Bronchial epithelial cell (primary cell): ENCODE measurements at regions not wholly inside any gene's neighbourhood (a gene's known extent, or its start where the extent isn't known, plus 50 kb on each side); places are given as distances from the start of the nearest gene placed in this dataset.
A peak's percentile ranks its signal among the peaks of the same experiment; 100 is the strongest.
"Not testable (repeated sequence)": the region's sequence is repeated elsewhere in the genome, so short reads cannot be mapped to it uniquely, and the experiment has no call there.

ENCODE experiments used
- DNase-seq: peaks from one replicate; pipeline ENCODE4 v3.0.0-alpha.2; 2010; ENCODE audit warnings: low read depth
- FAIRE-seq: peaks from 2 replicates; lab custom pipeline; 2011; peaks lifted over from hg19 to GRCh38; lab: Jason Lieb, UNC
- H3K27me3 ChIP-seq: 2 replicates; pipeline ENCODE4 v1.5.1; 2011; ENCODE audit warnings: low read length; ENCODE audit not compliant: control insufficient read depth, insufficient read depth
- H3K36me3 ChIP-seq: 2 replicates; pipeline ENCODE4 v1.5.1; 2011; ENCODE audit warnings: low read length; ENCODE audit not compliant: control insufficient read depth, insufficient read depth
- H3K4me3 ChIP-seq: 2 replicates; pipeline ENCODE4 v1.5.1; 2011; ENCODE audit warnings: mild to moderate bottlenecking, low read depth, low read length, control low read depth
- TF ChIP-seq, protein P1 (sequence below): IDR thresholded peaks from 2 replicates; pipeline ENCODE4 v1.5.1; 2011; ENCODE audit warnings: mild to moderate bottlenecking, moderate library complexity, low read length, control low read depth, inconsistent platforms; ENCODE audit not compliant: insufficient read depth, severe bottlenecking

DNA sequence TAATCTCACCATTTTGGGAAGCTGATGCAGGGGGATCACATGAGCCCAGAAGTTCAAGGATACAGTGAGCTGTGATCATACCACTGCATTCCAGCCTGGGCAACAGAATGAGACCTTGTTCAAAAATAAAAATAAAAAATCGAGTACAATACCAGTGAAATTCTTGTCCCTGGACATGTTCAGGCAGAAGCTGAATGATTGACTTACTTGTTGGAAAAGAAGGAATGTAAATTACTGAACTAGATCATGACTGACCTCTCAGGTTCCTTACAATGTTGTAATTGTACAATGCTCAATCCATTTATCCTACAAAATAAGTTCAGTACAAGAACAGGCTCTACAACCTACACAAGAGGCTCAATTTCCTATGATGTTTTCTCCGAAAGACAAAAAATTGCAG, 1010.4 kb downstream of the TLE1 start:
- Histone ChIP-seq H3K27me3 (no peaks in the 10 kb centered on the region), H3K4me3 (no peak overlapping the region), H3K36me3 (no peaks in the 10 kb centered on the region)
- FAIRE-seq (no peak), DNase-seq (peak; percentile 37)
- TF ChIP-seq, protein P1, sequence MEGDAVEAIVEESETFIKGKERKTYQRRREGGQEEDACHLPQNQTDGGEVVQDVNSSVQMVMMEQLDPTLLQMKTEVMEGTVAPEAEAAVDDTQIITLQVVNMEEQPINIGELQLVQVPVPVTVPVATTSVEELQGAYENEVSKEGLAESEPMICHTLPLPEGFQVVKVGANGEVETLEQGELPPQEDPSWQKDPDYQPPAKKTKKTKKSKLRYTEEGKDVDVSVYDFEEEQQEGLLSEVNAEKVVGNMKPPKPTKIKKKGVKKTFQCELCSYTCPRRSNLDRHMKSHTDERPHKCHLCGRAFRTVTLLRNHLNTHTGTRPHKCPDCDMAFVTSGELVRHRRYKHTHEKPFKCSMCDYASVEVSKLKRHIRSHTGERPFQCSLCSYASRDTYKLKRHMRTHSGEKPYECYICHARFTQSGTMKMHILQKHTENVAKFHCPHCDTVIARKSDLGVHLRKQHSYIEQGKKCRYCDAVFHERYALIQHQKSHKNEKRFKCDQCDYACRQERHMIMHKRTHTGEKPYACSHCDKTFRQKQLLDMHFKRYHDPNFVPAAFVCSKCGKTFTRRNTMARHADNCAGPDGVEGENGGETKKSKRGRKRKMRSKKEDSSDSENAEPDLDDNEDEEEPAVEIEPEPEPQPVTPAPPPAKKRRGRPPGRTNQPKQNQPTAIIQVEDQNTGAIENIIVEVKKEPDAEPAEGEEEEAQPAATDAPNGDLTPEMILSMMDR, result no peak

DNA sequence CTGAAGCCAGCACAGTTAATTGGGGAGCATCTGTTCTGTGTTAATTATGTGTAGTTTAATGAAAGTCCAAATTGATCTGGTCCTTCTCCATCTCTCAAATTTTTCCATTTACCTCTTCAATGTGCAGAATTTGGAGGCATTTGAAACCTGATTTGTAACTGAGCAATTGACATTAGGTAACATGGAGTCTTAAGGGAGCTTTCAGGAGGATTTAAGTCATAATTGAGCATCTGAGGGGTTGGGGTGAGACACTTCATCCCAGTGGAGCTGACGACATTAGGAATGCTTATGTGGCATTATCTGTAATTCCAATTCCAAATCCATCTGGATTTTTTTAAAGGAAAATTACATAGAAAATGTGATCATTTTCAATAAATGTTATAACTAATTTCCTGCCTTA, 1015.9 kb downstream of the TLE1 start:
- no peak overlapping the region for H3K4me3 ChIP-seq
- DNase-seq (no peak), FAIRE-seq (no peak)
- no peaks in the 10 kb centered on the region for H3K27me3 ChIP-seq
- H3K36me3 ChIP-seq, result no peaks in the 10 kb centered on the region
- TF ChIP-seq, protein P1, result no peak

DNA sequence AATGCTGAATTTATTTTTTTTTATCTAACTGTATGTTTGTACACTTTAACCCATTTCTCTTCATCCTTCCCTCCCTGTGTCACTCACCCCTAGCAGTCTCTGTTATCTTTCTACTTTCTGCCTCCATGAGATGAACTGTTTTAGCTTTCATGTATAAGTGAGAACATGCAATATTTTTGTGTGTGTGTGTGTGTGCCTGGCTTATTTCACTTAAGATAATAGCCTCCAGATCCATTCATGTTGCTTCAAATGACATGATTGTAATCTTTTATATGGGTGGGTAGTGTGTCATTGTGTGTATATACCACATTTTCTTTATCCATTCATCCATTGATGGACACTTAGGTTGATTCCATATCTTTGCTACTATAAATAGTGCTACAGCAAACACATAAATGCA, 1023.9 kb downstream of the TLE1 start:
- FAIRE-seq (no peak), DNase-seq (no peak)
- Histone ChIP-seq H3K27me3 (no peaks in the 10 kb centered on the region), H3K4me3 (no peak overlapping the region), H3K36me3 (no peaks in the 10 kb centered on the region)
- TF ChIP-seq, protein P1, result no peak

DNA sequence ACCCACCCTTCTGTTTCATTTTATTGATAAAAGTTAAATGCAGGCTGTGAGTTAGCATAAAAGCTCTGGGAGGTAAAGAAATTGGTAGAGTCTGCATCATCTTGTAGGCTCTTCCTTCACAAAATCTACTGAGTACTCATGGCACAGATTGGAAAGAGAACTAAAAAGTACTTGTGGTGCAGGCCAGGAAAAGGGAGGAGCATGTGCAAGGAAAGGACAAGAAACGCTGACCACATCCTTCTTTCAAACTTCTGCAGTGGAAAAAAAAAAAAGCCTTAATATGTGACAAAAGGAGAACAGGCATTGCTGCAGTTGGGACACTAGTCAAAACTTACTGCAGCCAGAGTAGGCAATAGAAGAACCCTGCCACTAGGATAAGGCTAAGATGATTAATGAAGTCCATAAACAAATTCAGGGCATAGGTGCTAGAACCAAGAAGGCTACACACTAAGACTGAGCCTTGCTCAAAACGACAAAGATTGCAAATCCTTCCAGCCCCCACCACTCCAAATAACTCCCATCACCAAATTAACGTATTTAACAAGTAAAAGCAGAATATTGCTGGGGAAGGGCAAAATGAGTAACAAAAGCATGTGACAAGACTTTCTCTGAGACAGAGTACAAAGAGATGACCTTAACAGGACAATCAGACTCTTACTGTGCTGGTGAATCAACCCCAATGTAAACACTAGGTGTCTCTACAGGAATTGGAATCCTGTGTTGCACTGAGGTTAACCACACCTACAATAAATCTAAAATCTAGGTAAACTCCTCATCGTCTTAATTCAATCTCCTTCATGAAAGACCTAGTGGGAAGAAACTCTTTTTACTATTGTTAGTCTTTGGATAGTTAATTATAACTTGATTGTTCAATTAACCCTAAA, 1024.8 kb downstream of the TLE1 start:
- TF ChIP-seq, protein P1, result peak; percentile 8
- DNase-seq, result peak; percentile 44

DNA sequence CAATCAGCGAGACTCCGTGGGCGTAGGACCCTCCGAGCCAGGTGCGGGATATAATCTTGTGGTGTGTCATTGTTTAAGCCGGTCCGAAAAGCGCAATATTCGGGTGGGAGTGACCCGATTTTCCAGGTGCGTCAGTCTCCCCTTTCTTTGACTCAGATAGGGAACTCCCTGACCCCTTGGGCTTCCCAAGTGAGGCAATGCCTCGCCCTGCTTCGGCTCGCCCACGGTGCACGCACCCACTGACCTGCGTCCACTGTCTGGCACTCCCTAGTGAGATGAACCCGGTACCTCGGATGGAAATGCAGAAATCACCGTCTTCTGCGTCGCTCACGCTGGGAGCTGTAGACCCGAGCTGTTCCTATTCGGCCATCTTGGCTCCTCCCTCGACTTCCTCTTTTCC, 1029.6 kb downstream of the TLE1 start:
- not testable (repeated sequence) for H3K36me3 ChIP-seq, FAIRE-seq, DNase-seq, H3K27me3 ChIP-seq, H3K4me3 ChIP-seq

More for the DNA sequence above, 1024.8 kb downstream of the TLE1 start:
- H3K4me3 ChIP-seq, result no peak overlapping the region
- no peaks in the 10 kb centered on the region for H3K27me3 ChIP-seq
- no peaks in the 10 kb centered on the region for H3K36me3 ChIP-seq
- FAIRE-seq, result no peak

DNA sequence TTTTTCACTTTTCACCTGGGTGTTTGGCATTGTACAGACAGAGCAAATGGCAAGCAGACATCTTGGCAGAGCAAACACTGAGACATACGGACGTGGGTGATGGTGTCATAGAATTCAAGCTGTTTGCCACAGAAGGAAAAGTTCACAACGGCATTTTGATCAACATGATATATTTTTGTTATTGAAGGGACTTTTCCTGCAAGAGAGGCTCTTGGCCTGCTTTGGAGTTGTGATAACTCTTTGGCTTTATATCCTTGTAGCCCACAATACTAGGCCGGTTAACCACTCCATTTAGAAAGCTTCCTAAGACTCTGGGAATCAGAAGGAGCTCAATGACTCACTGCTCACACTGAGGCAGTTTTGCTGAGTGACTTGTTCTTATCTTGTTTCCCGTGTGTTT, 1038.3 kb downstream of the TLE1 start:
- no peak overlapping the region for H3K4me3 ChIP-seq
- TF ChIP-seq, protein P1, result no peak
- no peaks in the 10 kb centered on the region for H3K36me3 ChIP-seq
- DNase-seq (peak; percentile 38), FAIRE-seq (no peak)
- H3K27me3 ChIP-seq, result no peaks in the 10 kb centered on the region
